SK-N-SH (cell line): ENCODE measurements at regions not wholly inside any gene's neighbourhood (a gene's known extent, or its start where the extent isn't known, plus 50 kb on each side); places are given as distances from the start of the nearest gene placed in this dataset.

ENCODE experiments used
- small RNA-seq, 7 experiments: library from RNA; depleted of rRNA; stranded (forward); fragments of <200 nt; gene quantifications; one replicate each; pipeline ENCODE3, GENCODE V24; 2012

Small RNA genes in the stretch of these regions (small RNA-seq; reads per million reads assigned to genes)
- gene AC010967.3 (0 reads per million in 7 experiments), gene AC069157.1 (0 reads per million in 7 experiments), gene AC097463.2 (0 reads per million in 7 experiments), gene CRYGGP (0 reads per million in 7 experiments), gene MIR4431 (0 reads per million in 7 experiments), gene RF00019 (0 reads per million in 7 experiments), gene RF00424 (0 to 0.96 (median 0) reads per million in 7 experiments), gene RNU6-997P (0 to 0.10 (median 0) reads per million in 7 experiments)
